Uterus (tissue), 2 donors: ENCODE measurements at regions not wholly inside any gene's neighbourhood (a gene's known extent, or its start where the extent isn't known, plus 50 kb on each side); places are given as distances from the start of the nearest gene placed in this dataset.

Source experiments
- POLR2A ChIP-seq, 2 donors: fragments of 450-650 bp; IDR thresholded peaks; one replicate each; pipeline ENCODE4 v1.6.1; 2016; ENCODE audit warnings: antibody characterized with exemption in 2 of 2, mild to moderate bottlenecking in 1 of 2, moderate library complexity in 1 of 2
- TF ChIP-seq, protein P1 (sequence below), 4 experiments: fragments of 200-600 bp in 2 of 4; fragments of 450-650 bp in 2 of 4; sonication (generic) in 2 of 4; IDR thresholded peaks; one replicate each; pipeline ENCODE4 v1.5.1; 2016 to 2019; ENCODE audit warnings: antibody characterized with exemption in 4 of 4, mild to moderate bottlenecking in 2 of 4, moderate library complexity in 1 of 4

DNA sequence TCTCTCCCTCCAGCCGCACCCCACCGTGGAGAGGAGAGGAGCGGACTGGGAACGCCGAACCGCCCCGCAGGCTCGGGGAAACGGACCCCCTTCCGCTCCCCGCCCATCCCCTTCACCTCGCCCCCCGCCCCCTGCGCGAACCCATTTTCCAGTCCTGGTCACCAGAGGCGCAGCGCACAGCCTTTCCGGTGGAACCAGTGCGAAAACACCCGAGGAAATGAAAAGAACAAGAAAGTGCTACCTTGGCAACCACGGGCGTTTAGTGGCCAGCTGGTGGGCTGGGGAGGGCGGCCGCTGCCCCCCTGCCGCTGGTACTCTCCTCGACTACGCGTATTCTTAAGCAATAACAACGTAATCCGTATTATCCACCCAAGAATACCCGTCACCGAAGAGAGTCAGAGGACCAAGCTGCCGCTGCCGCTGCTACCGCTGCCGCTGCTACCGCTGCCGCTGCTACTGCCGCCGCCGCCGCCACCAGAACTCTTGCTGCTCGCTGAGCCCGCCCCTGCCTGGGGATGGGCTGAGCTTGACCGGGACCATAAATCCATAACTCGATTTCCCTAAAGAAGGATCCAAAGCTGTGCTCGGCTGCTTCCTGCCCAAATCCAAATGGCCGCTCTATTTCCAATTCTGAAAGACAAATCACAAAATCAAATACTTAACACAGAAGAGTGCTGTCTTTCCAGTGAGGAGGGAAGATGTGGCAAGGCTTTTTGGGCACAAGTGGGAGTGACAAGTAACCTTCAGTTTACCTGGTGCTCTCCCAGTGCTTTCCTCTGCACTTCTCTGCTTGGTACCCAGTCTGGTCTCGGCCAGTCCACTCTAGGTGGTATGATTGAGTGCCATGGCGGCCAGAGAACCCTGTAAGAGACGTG is 125.2 kb upstream of the DPYD start:
- TF ChIP-seq, protein P1, sequence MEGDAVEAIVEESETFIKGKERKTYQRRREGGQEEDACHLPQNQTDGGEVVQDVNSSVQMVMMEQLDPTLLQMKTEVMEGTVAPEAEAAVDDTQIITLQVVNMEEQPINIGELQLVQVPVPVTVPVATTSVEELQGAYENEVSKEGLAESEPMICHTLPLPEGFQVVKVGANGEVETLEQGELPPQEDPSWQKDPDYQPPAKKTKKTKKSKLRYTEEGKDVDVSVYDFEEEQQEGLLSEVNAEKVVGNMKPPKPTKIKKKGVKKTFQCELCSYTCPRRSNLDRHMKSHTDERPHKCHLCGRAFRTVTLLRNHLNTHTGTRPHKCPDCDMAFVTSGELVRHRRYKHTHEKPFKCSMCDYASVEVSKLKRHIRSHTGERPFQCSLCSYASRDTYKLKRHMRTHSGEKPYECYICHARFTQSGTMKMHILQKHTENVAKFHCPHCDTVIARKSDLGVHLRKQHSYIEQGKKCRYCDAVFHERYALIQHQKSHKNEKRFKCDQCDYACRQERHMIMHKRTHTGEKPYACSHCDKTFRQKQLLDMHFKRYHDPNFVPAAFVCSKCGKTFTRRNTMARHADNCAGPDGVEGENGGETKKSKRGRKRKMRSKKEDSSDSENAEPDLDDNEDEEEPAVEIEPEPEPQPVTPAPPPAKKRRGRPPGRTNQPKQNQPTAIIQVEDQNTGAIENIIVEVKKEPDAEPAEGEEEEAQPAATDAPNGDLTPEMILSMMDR (IDR thresholded peaks at IDR 0.05): no peak
- no peak for TF ChIP-seq POLR2A (IDR thresholded peaks at IDR 0.05)
